Mesothelial cell of epicardium (in vitro differentiated cells): ENCODE measurements at regions not wholly inside any gene's neighbourhood (a gene's known extent, or its start where the extent isn't known, plus 50 kb on each side); places are given as distances from the start of the nearest gene placed in this dataset.

Experiments
- DNase-seq, 2 experiments: peaks; one replicate each; pipeline ENCODE4 v3.0.0; 2021; ENCODE audit warnings: low spot score in 2 of 2; ENCODE audit not compliant: unreplicated experiment in 2 of 2
- H3K27ac Mint-ChIP-seq: 2 replicates; pipeline ENCODE4 v1.8.0; 2021; ENCODE audit warnings: mixed read lengths
- H3K27me3 Mint-ChIP-seq: 2 replicates; pipeline ENCODE4 v1.8.0; 2021; ENCODE audit warnings: low read depth, mixed read lengths
- H3K36me3 Mint-ChIP-seq: 2 replicates; pipeline ENCODE4 v1.8.0; 2021; ENCODE audit warnings: mixed read lengths
- H3K4me1 Mint-ChIP-seq: 2 replicates; pipeline ENCODE4 v1.8.0; 2021; ENCODE audit warnings: mixed read lengths
- H3K4me3 Mint-ChIP-seq: 2 replicates; pipeline ENCODE4 v1.8.0; 2021; ENCODE audit warnings: mild to moderate bottlenecking, moderate library complexity, mixed read lengths
- H3K9me3 Mint-ChIP-seq: 2 replicates; pipeline ENCODE4 v1.8.0; 2021; ENCODE audit warnings: mixed read lengths
- CTCF ChIP-seq: fragments of 200-600 bp; sonication (generic); IDR thresholded peaks from one replicate; pipeline ENCODE4 v1.5.0; 2021; ENCODE audit warnings: antibody characterized with exemption; ENCODE audit not compliant: unreplicated experiment

DNA sequence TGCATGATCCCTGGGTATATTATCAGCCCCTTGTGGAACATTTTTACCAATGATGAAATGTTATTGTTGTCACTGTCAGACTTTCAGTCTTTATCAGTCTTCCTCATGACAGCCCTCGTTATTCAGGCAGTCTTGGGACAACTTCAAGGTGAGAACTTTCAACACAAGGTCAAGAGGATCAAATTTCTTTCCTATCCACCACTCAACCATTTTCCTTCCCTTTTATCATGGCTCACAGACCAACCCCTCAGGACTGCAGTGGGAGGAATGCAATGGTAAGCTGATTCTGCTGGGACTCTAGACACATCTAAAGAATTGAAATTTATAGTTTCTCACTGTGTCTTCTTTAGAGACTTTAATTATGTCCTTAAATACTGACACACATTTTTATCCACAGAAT is 107.0 kb upstream of the LSAMP start:
- Mint-ChIP-seq H3K4me3 (no peak overlapping the region), H3K4me1 (no peaks in the 10 kb centered on the region), H3K36me3 (no peaks in the 10 kb centered on the region), H3K27me3 (peaks cover 5% of the 10 kb centered on the region), H3K27ac (no peak overlapping the region), H3K9me3 (no peaks in the 10 kb centered on the region)
- no peak for DNase-seq
- no peak for TF ChIP-seq CTCF

DNA sequence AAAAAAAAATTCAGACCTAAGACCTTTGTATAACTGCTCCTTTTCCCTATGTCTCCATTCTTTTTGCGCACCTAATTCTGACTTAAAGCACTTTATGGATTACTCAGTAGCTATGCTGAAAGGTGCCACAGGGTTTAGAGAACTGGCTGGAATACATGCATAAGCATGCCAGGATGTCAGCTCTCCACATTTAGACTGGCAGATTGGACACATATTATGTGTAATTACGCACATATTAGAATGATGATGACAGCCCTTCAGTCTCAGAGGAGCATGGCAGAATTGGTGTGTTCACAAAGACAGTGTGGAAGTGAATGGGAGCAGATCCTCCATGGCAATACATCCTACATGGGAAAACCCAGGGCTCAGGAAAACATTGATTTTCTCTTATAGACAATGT is 108.1 kb upstream of the LSAMP start:
- H3K4me1 Mint-ChIP-seq, result no peaks in the 10 kb centered on the region
- no peak for DNase-seq
- H3K9me3 Mint-ChIP-seq, result no peaks in the 10 kb centered on the region
- no peak overlapping the region for H3K4me3 Mint-ChIP-seq
- H3K27ac Mint-ChIP-seq, result no peak overlapping the region
- H3K36me3 Mint-ChIP-seq, result no peaks in the 10 kb centered on the region
- H3K27me3 Mint-ChIP-seq, result peaks cover 5% of the 10 kb centered on the region
- TF ChIP-seq CTCF, result no peak

DNA sequence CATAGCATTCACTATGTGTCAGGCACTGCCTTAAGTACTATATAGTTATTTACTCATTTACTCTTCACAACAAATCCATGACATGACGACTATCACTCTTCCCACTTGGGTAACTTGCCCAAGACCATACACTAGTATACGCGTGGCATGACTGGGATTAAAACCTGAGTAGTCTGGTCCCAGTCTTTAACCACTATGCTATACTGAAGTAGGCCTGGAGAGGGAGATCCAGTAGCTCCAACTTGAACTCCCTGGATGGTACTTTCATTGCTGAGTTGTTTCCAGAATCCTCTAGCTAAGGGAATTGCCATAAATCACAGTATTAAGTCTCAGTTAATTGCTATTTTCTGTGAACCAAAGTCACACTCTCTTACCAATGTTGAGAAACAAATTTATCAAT is 116.2 kb upstream of the LSAMP start:
- Mint-ChIP-seq H3K9me3 (no peaks in the 10 kb centered on the region), H3K36me3 (no peaks in the 10 kb centered on the region), H3K27me3 (peaks cover 6% of the 10 kb centered on the region), H3K4me3 (no peak overlapping the region), H3K27ac (no peak overlapping the region), H3K4me1 (peaks cover 4% of the 10 kb centered on the region)
- no peak for TF ChIP-seq CTCF
- DNase-seq, result no peak

- no peaks in the 10 kb centered on the region for H3K36me3 Mint-ChIP-seq
- DNase-seq, result no peak
- TF ChIP-seq CTCF, result no peak
- H3K4me3 Mint-ChIP-seq, result no peak overlapping the region
- no peaks in the 10 kb centered on the region for H3K9me3 Mint-ChIP-seq
- H3K27ac Mint-ChIP-seq, result no peak overlapping the region
- peaks cover 8% of the 10 kb centered on the region for H3K4me1 Mint-ChIP-seq
- H3K27me3 Mint-ChIP-seq, result peaks cover 6% of the 10 kb centered on the region
Observed at GRCh38 chr3:116563351-116563750, 118.1 kb upstream of the LSAMP start.

DNA sequence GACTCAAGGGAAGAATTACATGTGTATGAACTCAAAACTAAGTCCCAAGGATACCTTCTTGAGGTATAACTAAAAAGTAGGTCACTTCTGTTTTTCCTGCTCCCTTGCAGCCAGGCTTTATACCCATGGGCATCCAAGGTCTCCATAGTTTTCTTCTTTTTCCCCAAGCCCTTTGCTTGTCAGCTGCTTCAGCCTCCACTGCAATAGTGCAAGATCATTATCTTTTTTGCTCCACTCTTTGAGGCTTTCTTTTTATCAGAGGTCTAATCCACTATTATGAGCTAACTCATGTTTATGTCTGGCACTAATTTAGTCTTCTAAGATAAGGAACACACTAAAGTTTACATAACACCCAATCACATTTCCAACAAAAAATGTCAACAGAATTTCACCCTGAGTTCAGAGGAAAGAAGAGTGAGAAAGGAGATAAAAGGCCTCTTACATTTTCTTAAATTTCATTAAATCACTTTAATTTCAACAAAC is 121.2 kb upstream of the LSAMP start:
- Mint-ChIP-seq H3K9me3 (no peaks in the 10 kb centered on the region), H3K27me3 (peaks cover 1% of the 10 kb centered on the region), H3K27ac (no peak overlapping the region), H3K4me1 (peaks cover 8% of the 10 kb centered on the region), H3K36me3 (no peaks in the 10 kb centered on the region), H3K4me3 (no peak overlapping the region)
- no peak for TF ChIP-seq CTCF
- DNase-seq, result no peak

DNA sequence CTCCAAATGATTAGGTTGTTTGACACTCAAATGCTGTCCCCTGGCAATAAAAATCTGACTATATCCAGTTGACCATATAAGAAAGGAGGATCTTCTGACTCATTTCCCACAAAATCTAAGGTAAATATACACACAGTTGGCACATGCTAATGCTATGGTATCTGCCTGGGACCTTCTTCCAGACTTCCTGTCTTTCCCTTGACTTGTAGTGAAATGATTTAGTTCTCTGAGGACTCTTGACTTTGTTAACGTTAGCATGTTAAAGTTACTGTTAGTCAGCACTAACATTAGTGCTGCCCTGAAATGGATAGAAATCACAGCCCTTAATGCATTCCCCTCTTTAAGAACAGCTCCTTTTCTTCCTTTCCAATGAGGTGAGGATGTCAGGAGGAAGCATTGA is 124.3 kb upstream of the LSAMP start:
- H3K36me3 Mint-ChIP-seq, result no peaks in the 10 kb centered on the region
- TF ChIP-seq CTCF, result no peak
- H3K4me3 Mint-ChIP-seq, result no peak overlapping the region
- DNase-seq, result no peak
- H3K27me3 Mint-ChIP-seq, result no peaks in the 10 kb centered on the region
- peaks cover 8% of the 10 kb centered on the region for H3K9me3 Mint-ChIP-seq
- peaks cover 8% of the 10 kb centered on the region for H3K4me1 Mint-ChIP-seq
- no peak overlapping the region for H3K27ac Mint-ChIP-seq
